HG02623 (cell line): ENCODE measurements at regions not wholly inside any gene's neighbourhood (a gene's known extent, or its start where the extent isn't known, plus 50 kb on each side); places are given as distances from the start of the nearest gene placed in this dataset.

Experiments
- ATAC-seq: cut with Tn5 transposase; IDR thresholded peaks from one replicate; pipeline ENCODE4 v1.9.1; 2021; ENCODE audit warnings: moderate library complexity; ENCODE audit not compliant: unreplicated experiment

DNA sequence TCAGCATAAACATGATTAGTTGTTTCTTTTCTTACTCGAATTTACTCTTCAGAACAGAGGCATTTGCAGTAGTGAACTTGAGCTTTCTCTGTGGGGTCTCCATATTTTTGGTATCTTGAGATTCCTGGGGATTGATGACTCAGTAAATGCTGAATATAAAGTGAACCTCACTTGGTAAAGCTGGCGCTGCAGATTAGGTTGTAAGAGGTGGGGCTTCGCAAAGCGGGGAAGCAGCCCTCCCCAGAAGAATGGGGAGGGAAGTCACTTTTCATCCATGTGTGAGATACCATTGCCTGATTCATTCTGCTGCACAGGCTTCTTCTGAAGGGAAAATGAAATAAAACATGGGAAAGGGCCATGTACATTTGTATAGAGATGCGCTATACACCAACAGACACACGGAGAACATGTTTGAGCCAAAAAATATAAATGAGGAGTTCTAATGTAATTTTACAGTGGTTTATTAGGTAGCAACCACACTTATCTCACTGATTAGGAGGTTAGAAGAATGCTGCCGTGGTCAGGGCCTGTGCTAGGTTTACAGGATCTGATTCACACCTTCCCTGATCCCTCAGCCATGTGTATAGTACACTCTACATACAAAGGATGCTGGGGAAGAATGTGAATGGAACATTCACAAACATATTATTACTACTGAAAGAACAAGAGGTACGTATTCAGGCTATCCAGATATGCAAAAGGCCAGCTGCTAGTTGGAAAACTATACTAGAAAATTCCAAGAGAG lies 63.5 kb downstream of the DNTTIP2 start:
- ATAC-seq, result no peak

DNA sequence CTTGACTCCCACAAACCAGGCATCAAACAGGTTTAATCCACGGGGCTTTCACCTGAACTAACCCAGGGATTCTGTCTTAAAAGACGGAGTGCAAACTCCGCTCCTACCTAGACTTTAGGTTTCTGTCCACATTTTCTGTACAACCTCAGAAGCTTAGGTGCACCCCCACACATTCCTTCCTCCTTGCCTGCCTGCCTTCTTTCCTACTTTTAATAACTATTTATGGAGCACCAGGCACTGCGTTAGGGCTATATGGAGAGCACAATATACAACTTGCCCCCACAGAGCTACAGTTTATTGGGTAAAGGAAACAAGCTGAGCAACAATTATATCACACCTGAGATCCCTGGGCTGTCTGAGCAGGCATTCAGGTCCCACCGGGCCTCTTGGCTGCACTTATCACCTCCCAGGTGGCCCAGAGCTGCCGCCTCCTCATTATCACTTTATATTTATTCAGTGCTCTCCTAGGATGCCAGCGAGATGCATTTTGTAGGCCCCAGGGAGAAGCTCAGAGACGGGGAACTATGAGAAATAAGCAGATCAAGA lies 64.1 kb downstream of the DNTTIP2 start:
- ATAC-seq, result no peak

- no peak for ATAC-seq
Measured at GRCh38 chr1:93814059-93814794, 64.8 kb downstream of the DNTTIP2 start.

- ATAC-seq, result no peak
Measured at GRCh38 chr1:93813076-93813475, 65.9 kb downstream of the DNTTIP2 start.

GRCh38 chr1:93811326-93812065 lies 67.5 kb downstream of the DNTTIP2 start:
- ATAC-seq, result no peak

DNA sequence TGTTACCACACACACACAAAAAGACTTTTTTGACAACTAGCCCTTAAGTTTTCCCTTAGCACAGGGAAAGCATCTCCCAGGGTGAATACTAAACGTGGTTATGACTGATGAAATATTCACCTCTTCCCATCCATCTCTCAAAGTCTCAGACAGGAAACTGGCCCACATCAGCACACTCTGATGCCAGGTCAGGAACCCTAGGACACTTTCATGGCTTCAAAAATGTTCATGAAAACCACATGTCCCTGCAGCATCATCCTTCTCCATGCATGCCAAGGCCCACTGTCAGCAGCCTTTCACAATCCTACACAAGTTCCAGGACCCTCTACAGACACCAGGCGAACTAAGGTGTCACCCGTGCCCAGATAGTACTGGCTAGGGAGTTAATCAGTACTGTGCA lies 68.7 kb downstream of the DNTTIP2 start:
- ATAC-seq, result no peak

GRCh38 chr1:93808871-93809270 lies 70.1 kb downstream of the DNTTIP2 start:
- no peak for ATAC-seq

DNA sequence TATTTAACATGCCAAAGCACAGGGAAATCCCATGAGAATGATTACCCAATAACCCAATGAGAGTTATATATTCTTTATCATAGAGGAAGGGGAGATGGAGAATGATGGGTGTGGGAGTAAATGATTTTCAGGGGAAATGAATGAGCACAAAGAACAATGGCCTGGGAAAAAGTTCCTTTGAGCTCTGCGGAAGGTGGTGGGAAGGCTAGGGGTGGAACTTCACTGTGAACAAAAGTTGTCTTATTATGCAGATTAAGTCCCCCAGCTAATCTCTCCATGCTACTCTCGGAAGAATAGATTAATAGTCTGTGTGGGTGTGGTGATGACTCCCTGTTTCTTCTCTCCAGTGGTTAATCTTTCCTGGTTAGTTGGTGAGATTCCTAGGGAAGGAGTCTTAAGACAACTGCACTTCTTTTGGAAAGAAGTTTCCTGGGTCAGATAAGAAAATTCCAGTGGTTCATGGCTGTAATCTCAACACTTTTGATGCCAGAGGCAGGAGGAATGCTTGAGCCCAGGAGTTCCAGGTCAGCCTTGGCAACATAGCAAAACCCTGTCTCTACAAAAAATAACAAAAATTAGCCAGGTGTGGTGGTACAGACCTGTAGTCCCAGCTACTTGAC lies 71.6 kb downstream of the DNTTIP2 start:
- no peak for ATAC-seq

GRCh38 chr1:93805027-93805610 lies 73.9 kb downstream of the DNTTIP2 start:
- no peak for ATAC-seq

- no peak for ATAC-seq
Measured at GRCh38 chr1:93804412-93804811, 74.6 kb downstream of the DNTTIP2 start.

DNA sequence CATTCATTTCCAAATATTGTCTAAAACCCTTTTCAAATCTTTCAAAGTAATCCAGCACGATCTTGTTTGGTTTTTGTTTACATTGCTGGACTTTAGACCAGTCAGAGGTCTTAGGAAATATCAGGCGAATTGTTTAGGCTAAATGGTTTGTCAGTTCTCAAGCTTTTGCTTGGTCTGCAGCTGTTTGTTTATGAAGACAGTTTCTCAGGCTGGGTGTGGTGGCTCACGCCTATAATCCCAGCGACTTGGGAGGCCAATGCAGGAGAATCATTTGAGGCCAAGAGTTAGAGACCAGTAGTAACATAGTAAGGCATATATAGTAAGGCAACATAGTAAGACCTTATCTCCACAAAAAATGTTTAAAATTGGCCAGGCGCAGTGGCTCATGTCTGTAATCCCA lies 77.5 kb downstream of the DNTTIP2 start:
- ATAC-seq, result no peak

GRCh38 chr1:93800856-93801255 lies 78.2 kb downstream of the DNTTIP2 start:
- no peak for ATAC-seq

DNA sequence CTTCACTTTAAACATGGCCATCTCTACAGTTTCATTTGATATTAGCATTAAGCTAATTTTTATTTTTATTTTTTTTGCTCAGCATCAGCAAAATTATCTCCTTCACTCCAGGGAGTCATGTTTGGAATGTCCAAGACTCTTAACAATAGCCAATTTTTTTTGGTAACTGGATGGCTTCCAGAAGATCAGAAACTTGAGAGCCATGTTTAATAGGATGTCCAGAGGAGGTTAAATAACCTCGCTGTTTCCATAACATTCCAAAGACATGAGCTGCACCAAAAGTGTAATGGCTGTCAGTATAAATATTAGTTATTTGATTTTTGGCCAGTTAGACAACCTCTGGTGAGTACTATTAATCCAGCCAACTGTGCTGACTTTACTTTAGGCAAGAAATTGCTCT lies 80.7 kb downstream of the DNTTIP2 start:
- no peak for ATAC-seq

- ATAC-seq, result no peak
Measured at GRCh38 chr1:93784538-93784937, 94.5 kb downstream of the DNTTIP2 start.

DNA sequence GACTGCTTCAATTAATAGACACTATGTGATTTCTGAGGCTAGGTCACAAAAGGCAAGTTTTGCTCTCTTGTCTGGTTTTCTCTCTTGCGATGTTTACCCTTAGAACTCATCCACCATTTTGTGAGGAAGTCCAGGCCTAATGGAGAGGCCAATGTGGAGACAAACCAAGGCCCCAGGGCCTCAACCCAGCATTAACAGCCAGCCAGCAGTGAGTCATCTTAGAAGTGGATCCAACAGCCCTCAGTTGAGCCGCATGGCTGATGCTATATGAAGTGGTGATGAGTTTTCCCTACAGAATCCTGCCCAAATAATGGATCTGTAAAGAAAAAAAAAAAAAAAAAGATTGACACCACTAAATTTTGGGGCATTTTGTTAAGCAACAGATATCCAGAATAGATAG lies 95.1 kb downstream of the DNTTIP2 start:
- ATAC-seq, result no peak

- no peak for ATAC-seq
Measured at GRCh38 chr1:93779540-93780165, 98.0 kb upstream of the BCAR3 start.

DNA sequence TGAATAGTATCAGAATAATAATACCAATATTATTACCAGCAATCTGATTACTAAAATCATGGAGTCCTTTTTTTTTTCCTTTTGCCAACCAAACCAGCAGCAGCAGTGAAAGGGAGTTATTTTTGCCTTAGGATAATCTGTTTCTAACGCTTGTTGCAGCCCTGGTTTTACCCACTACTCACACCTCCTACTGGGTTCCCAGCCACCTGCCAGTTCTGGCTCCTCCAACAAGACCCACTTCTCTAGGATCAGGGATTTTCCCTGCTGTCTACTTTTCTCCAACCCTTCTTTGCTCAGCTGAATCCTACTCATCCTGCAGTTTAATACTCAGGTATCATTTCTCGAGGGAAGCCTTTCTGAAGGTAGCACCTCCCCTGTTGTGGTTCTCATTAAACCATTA lies 96.8 kb upstream of the BCAR3 start:
- no peak for ATAC-seq

DNA sequence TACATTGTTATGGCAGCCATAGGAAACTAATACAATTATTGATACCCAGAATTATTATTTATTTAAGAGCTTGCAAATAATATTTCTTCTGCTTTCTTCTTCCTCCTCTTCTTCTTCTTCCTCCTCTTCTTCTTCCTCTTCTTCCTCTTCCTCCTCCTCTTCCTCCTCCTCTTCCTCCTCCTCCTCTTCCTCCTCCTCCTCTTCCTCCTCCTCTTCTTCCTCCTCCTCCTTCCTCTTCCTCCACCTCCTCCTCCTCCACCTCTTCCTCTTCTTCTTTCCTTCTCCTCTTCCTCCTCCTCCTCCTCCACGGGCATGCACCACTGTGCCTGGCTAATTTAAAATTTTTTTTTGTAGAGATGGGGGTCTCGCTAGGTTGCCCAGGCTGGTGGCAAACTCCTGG lies 95.6 kb upstream of the BCAR3 start:
- no peak for ATAC-seq

DNA sequence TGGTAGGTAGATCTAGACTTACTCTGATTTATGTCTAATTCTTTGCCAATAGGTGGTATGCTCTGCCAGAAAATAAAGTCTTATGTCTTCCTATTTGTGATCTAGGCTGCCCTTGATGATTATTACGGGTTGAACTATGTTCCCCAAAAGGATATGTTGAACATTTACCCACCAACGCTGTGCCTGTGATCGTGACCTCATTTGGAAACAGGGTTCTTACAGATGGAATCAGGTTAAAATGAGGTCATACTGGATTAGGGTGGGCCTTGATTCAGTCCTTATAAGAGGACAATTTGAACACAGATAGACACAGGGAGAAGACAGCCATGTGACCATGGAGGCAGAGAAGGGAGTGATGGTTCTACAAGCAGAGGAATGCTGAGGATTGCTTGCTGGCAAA lies 95.1 kb upstream of the BCAR3 start:
- ATAC-seq, result no peak

GRCh38 chr1:93775224-93775623 lies 93.6 kb upstream of the BCAR3 start:
- no peak for ATAC-seq
